GM21381 (cell line): ENCODE measurements at regions not wholly inside any gene's neighbourhood (a gene's known extent, or its start where the extent isn't known, plus 50 kb on each side); places are given as distances from the start of the nearest gene placed in this dataset.

ENCODE experiments used
- ATAC-seq: cut with Tn5 transposase; IDR thresholded peaks from one replicate; pipeline ENCODE4 v1.9.1; 2021; ENCODE audit warnings: mild to moderate bottlenecking, moderate library complexity; ENCODE audit not compliant: unreplicated experiment

- no peak for ATAC-seq
Measured at GRCh38 chr14:84581041-84581440, 948.9 kb upstream of the FLRT2 start.

- no peak for ATAC-seq
Measured at GRCh38 chr14:84584511-84584910, 945.4 kb upstream of the FLRT2 start.

- no peak for ATAC-seq
Measured at GRCh38 chr14:84591827-84592445, 938.0 kb upstream of the FLRT2 start.

- ATAC-seq = no peak
Measured at GRCh38 chr14:84592770-84593169, 937.2 kb upstream of the FLRT2 start.

GRCh38 chr14:84610086-84610485, 919.9 kb upstream of the FLRT2 start:
- no peak for ATAC-seq

- ATAC-seq = no peak
Measured at GRCh38 chr14:84622357-84622756, 907.6 kb upstream of the FLRT2 start.

- ATAC-seq = no peak
Measured at GRCh38 chr14:84643446-84643845, 886.5 kb upstream of the FLRT2 start.

- no peak for ATAC-seq
Measured at GRCh38 chr14:84646786-84647500, 883.0 kb upstream of the FLRT2 start.

GRCh38 chr14:84655014-84655413, 874.9 kb upstream of the FLRT2 start:
- ATAC-seq = no peak

GRCh38 chr14:84657911-84658310, 872.0 kb upstream of the FLRT2 start:
- no peak for ATAC-seq

GRCh38 chr14:84670796-84671195, 859.1 kb upstream of the FLRT2 start:
- ATAC-seq = no peak

- no peak for ATAC-seq
Measured at GRCh38 chr14:84671776-84672175, 858.2 kb upstream of the FLRT2 start.

- ATAC-seq = no peak
Measured at GRCh38 chr14:84674636-84675035, 855.3 kb upstream of the FLRT2 start.

GRCh38 chr14:84686550-84686949, 843.4 kb upstream of the FLRT2 start:
- ATAC-seq = no peak

GRCh38 chr14:84688297-84689025, 841.5 kb upstream of the FLRT2 start:
- no peak for ATAC-seq

GRCh38 chr14:84694161-84694560, 835.8 kb upstream of the FLRT2 start:
- no peak for ATAC-seq

GRCh38 chr14:84704601-84705000, 825.3 kb upstream of the FLRT2 start:
- ATAC-seq = no peak

- ATAC-seq = no peak
Measured at GRCh38 chr14:84707830-84708229, 822.1 kb upstream of the FLRT2 start.

GRCh38 chr14:84708865-84709264, 821.1 kb upstream of the FLRT2 start:
- ATAC-seq = no peak

GRCh38 chr14:84726471-84726870, 803.5 kb upstream of the FLRT2 start:
- ATAC-seq = no peak

GRCh38 chr14:84749191-84749955, 780.6 kb upstream of the FLRT2 start:
- no peak for ATAC-seq
